HL-60 (cell line): ENCODE measurements at regions not wholly inside any gene's neighbourhood (a gene's known extent, or its start where the extent isn't known, plus 50 kb on each side); places are given as distances from the start of the nearest gene placed in this dataset.

Source experiments
- DNase-seq, 2 experiments: peaks; one replicate each; pipeline ENCODE4 v3.0.0-alpha.2; 2010 to 2020; ENCODE audit warnings: low read depth in 1 of 2, low spot score in 1 of 2
- H3K27ac ChIP-seq: fragments of 250-450 bp; sonication (Bioruptor Pico); replicated peaks from 2 replicates; pipeline ENCODE4 v1.5.1; 2020; ENCODE audit warnings: mild to moderate bottlenecking, moderate library complexity
- H3K27me3 ChIP-seq: fragments of 250-450 bp; sonication (Bioruptor Pico); 2 replicates; pipeline ENCODE4 v1.5.1; 2021; ENCODE audit warnings: mild to moderate bottlenecking, moderate library complexity; ENCODE audit not compliant: insufficient read depth, poor library complexity, severe bottlenecking
- H3K4me3 ChIP-seq: replicated peaks from 2 replicates; pipeline ENCODE4 v1.5.1; 2011; ENCODE audit warnings: mild to moderate bottlenecking, control low read depth, low read length; ENCODE audit not compliant: insufficient read depth
- CTCF ChIP-seq: IDR thresholded peaks from one replicate; pipeline ENCODE4 v1.5.1; 2011; ENCODE audit warnings: low read length, control low read depth, inconsistent platforms; ENCODE audit not compliant: insufficient read depth
- GABPA ChIP-seq: IDR thresholded peaks from 2 replicates; pipeline ENCODE4 v1.6.1; 2012; ENCODE audit warnings: low read depth
- POLR2AphosphoS5 ChIP-seq: IDR thresholded peaks from 2 replicates; pipeline ENCODE4 v1.6.1; 2012; ENCODE audit warnings: low read depth
- REST ChIP-seq: IDR thresholded peaks from 2 replicates; pipeline ENCODE4 v1.6.1; 2012; ENCODE audit warnings: low read depth; ENCODE audit not compliant: insufficient replicate concordance
- SPI1 ChIP-seq: IDR thresholded peaks from 2 replicates; pipeline ENCODE4 v1.6.1; 2012; ENCODE audit warnings: low read depth, mild to moderate bottlenecking, borderline replicate concordance

GRCh38 chr3:170644711-170645110 is 58.8 kb upstream of the SLC7A14 start:
- Histone ChIP-seq H3K4me3 (no peak overlapping the region), H3K27me3 (no peaks in the 10 kb centered on the region), H3K27ac (no peak overlapping the region)
- DNase-seq: no peak
- TF ChIP-seq GABPA: no peak
- no peak for TF ChIP-seq SPI1
- no peak for TF ChIP-seq CTCF
- TF ChIP-seq REST: no peak
- no peak for TF ChIP-seq POLR2AphosphoS5

- Histone ChIP-seq H3K27me3 (no peaks in the 10 kb centered on the region), H3K4me3 (no peak overlapping the region), H3K27ac (no peak overlapping the region)
- no peak for DNase-seq
- TF ChIP-seq REST: no peak
- no peak for TF ChIP-seq GABPA
- TF ChIP-seq SPI1: no peak
- no peak for TF ChIP-seq POLR2AphosphoS5
- TF ChIP-seq CTCF: no peak
These were observed 58.0 kb upstream of the SLC7A14 start for GRCh38 chr3:170643831-170644230.

GRCh38 chr3:170642882-170643601 is 57.2 kb upstream of the SLC7A14 start:
- Histone ChIP-seq H3K4me3 (no peak overlapping the region), H3K27me3 (no peaks in the 10 kb centered on the region), H3K27ac (no peak overlapping the region)
- no peak for TF ChIP-seq REST
- DNase-seq: no peak
